UCSD-AML1 (cell line): ENCODE measurements at regions not wholly inside any gene's neighbourhood (a gene's known extent, or its start where the extent isn't known, plus 50 kb on each side); places are given as distances from the start of the nearest gene placed in this dataset.
"Not testable (repeated sequence)": the region's sequence is repeated elsewhere in the genome, so short reads cannot be mapped to it uniquely, and the experiment has no call there.

Experiments used
- DNase-seq: peaks from one replicate; lab custom pipeline; 2025; ENCODE audit not compliant: unreplicated experiment; lab: John Stamatoyannopoulos, UW

DNA sequence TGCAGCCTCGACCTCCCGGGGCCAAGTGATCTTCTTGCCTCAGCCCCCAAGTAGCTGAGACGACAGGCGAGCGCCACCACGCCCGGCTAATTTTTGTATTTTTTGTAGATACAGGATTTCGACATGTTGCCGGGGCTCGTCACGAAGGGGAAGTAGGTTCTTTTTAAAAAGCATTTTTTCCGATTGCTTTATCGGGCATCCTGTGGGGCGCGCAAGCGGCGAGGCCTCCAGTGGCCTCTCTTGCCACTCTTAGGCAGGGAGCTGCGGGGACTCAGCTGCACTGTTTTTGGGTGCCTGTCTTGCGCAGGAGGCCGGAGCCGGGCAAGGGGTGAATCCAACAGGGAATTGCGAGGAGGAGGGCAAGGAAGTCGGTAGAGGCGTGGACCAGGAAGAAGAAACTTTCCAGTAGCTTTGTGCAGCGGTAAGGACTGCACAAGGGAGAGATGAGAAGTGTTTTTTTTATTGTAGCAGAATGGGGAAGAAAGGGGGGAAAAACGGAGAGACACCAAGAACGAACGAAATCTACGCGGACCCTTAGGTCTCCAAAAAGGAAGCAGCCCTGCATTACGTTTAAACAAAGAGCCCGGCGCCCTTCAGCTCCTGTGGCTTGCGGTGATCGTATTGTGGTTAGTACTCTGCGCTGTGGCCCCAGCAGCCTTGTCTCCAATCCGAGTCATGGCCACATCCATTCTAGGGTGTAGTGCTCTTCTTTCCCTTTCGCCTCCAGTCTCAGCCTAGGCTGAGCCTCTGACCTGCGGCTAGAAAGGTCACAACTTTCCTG, 164.8 kb downstream of the PPIAL4G start:
- peak; percentile 69 for DNase-seq

DNA sequence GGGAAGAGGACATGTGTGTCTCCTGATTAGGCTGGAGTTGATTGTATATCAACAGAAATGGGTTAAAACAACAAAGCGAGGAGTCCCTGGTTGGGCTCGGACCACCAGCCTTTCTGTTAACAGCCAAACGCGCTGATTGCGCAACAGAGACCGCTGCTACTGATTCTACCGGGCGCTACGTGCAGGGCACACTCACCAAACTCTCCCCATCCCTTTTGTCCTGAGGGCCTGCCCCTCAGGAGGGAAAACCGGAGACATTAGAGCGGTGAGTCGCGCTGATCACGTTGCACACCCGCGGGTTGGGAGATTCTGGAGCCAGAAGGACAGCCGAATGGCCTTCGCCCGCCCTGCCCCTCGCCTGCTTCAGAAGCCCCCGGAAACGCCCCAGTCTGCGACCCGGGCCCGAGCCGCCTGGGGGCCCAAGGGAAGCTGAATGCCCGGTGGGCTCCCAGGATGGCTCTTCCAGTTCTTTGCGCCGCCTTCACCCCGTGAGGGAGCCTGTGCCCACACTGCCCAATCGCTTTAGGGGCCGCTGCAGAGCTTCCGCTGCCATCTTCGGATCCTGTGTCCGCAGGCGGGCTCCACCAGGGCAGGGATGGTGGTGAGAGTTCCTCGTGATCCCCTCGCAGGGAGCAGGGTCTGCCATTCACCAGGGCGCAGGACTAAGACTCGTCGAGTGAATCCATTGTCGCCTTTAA, 165.4 kb upstream of the NBPF11 start:
- DNase-seq, result no peak

DNA sequence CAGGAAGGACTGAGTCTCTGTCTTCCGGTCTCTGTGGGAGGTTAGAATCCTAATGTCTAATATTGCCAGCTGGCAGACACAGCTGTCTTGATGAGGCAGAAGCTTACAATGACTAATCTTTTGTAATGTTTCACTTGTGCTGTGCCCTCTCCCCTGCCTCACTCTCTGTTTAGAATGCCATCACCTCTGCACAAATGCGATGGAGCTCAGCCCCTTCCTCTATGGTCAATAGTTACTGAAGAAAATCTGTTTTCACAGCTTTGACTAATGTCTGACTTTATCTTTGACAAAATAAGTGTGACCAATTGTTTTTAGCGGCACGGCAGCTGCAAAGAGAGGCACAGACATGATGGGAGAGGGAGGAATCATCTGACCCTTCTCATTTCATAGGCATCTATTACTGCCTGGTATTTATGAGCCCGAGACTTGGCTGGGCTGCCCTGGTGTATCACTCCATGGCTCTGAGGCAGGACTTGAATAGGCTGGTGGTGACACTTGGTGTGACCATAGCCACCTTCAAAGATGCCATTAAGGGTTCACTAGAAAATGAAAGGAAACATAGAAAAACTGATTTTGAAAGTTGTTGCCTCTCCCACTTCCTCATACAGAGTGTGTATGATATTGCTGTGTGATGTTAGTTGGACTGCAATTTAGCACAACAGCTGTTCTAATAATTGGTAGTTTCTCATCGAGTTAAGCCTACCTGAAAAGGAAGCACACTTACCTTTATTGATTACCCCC, 163.2 kb upstream of the NBPF11 start:
- DNase-seq, result no peak

DNA sequence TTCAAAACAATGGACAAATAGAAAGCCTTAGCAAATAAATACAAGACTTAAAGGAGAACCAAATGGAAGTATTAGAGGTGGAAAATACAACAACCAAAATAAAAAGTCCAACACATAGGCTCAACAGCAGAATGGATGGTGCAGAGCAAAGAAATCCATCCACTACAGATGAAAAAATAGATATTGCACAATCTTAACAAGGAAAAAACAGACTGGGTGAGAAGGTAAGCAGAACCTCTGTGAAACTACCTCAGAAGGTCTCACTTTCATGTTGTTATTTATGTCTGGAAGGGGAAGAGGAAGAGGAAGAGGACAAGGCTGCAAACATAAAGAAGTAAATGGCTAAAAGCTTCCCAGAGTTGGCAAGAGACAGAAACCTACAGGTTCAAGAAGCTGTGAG, 158.7 kb upstream of the NBPF11 start:
- no peak for DNase-seq

DNA sequence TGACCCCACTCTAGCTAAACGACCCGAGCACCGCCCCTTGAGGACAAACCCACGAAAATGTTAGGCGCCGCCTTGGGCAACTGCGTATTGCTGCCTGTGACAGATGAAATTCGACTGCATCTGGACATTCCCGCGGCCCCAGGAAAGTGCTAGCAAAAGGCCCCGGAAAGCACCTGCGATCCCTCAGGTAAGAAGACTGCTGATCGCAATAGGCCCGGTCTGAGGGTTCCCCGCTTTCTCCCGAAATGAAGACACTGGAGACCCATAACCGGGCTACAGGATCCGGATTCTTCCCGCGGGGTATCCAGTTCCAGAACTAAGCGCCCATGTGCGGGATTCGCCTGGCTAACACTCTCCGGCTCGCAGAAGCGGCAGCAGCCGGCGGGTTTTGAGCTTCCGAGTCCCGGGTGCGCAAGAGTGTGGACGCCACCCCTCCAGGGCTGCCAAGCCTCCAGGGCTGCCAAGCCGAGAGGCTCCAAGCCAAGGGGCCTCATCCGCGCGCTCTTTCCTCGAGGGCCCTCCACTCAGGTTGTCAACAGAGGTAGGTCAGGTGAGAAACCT, 157.9 kb upstream of the NBPF11 start:
- no peak for DNase-seq

DNA sequence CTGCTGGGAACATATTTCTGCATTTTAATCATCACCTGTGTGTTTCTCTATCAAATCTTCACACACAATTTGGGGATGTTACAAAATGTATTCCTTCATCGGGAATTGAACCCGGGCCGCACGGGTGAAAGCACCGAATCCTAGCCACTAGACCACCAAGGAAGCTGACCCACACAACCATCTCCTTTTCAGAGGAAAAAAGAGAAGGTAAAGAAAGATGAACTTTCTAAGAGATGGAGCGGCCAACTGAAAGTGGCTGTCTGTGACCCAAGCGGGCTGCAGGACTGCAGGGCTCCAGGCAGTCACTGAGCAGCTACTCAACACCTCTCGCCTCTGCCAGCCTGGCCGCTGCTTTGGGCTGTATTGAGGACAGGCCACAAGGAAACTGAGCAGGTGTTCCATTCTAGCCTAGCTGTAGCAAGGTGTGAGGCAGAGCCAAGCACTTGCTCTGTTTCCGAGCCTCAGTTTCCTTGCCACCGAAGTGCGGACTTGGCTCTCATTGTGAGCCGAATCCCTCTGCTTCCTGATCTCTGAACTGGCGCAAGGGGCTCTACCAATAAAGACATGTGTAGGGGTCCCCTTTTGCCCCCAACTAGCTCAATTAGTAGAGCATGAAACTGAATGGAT, 156.9 kb upstream of the NBPF11 start:
- no peak for DNase-seq

DNA sequence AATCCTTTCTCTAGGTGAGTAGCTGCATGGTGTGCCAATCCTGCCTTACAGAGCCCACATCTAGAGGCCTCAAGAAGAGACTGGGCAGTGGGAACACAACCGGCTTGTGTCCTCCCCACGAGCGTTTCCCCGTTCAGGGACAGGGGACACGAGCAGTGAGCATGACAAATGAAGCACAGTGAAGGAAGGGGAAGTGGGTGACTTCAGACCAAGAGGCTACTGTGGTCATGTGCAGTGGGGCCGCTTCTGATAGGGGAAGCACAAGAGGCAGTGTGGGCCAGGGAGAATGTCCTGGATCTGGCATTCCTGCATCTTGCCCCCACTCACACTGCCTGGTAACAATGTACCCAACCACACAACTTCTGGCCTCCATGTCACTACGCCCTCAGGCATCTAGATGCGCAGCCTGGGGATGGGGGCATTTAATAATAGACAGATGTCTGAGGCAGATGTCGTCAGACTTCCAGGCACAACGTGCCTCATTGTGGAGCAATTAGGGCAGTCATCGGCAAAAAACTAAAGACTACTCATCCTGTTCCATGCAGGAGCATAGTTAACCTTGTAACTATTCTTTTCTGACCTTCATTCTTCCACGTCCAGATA, 155.6 kb upstream of the NBPF11 start:
- DNase-seq, result peak; percentile 40

DNA sequence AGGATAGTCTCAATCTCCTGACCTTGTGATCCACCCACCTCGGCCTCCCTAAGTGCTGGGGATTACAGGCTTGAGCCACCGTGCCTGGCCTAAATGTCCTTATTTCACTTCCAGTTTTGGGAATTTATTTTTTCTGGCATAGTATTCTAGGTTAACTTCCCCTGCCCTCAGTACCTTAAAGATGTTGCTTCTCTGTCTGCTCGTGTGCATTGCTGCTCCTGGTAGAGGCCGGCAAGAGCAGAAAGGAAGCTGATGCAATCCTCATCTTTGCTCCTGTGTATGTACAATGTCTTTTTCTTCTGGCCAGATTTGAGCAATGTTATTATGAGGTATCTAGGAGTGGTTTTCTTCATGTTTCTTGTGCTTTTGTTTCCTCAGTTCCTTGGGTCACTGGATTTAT, 152.9 kb upstream of the NBPF11 start:
- not testable (repeated sequence) for DNase-seq

DNA sequence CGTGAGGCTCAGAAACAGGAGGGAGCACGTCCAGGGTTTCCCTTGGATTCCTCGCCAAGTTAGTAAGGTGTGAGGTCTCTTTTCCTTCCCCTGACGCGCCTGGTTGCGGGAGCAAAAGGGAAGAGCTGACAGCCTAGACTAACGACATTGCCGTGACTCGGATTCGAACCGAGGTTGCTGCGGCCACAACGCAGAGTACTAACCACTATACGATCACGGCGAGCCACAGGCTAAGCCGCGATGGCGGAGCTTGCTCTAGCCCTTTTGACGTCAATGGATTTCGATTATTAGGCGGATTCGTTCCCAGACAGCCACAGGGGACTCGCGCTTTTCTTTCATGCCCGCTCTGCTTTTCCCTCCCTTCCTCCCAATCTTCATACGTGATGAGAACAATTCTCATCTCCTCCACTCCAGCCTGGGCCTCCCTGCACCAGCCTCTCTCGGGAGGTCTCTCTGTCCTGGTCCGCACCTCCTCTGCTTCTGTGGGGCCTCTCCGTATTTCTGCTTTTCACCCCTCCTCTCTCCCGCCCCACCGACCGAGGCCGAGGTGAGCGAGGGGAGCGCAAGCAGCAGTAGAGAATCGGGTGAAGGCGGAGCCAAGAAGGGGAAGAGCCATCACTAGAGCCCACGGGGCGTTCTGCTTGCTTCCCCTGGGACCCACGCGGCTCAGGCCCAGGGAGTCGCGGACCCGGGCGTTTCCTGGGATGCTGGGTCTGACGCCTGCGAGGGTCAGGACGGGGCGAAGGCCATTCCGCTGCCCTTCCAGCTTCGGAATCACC, 150.7 kb upstream of the NBPF11 start:
- not testable (repeated sequence) for DNase-seq

DNA sequence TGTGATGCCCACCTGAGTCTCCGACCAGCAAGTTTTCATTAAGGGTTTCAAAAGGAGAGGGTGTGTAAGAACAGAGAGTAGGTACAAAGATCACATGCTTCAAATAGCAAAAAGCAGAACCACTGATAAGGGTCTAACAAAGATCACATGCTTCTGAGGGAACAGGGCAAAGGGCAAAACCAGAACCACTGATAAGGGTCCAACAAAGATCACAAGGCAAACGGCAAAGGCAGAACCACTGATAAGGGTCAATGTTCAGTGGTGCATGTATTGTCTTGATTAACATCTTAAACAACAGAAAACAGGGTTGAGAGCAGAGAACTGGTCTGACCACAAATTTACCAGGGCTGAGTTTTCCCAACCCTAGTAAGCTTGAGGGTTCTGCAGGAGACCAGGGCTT, 145.8 kb upstream of the NBPF11 start:
- not testable (repeated sequence) for DNase-seq

DNA sequence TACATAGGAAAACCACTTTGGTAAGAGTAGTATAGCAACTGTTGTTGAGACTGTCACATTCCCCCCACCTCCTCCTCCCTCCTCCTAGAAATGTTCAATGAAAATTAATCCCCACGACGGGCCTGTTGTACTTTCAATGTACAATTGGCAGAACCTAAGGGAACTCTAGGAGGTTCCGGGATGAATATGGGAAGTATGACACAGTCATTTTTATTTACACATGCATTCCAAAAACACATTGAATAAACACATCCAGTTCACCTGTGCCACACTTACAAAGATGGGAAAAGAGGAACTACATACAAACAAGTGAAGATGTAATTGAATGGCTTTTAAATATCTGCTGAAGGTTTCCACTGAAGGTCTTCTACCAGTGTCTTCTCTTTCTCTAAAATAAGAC, 144.4 kb upstream of the NBPF11 start:
- DNase-seq, result no peak

DNA sequence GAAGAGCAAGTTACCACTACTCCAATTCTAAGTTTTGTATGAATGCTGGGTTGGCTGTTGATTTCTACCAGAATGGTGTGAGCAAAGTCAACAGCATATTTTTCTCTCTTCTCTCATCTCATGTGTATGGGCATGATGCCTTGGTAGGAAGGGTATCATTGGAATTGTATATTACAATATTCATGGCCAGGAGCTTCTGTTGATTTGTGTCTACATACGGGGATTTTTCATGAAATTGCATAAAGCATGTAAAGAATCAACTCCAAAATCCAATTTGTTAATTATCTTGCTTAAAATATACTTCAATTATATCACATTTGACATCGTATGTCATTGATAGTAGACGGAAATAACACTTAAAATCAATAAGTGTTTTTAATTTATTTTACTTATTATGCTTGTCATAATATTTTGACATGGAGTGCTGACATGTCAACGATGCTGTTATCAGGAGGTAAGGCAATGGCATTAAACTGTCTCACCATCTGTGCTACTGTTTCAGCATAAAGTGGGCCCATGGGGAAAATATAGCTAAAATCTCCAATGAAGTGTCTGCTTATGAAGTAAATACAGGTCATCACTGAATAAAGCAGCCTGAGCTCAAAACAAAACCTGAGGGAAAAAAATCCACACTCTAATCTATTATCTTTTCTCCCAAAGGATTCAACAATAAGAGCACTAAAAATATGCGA, 142.2 kb upstream of the NBPF11 start:
- DNase-seq, result no peak

DNA sequence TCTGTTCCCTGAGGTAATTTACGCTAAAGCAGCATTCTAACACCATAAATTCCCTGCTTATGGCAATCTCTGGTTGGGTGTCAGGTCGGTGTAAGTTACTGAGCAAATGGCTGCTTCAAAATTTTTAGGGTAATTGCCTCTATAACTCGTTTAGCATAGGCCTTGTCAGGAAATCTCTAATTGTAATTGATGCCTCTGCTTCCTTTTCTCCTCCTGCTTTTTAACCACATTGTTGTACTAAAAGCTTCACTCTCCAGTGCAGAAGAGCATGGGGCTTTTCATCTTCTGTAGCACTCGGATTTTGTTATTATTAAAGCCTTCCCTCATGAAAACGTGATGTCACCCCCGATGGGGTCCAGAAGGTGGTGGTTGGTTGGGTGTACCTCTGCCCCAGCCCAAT, 141.6 kb upstream of the NBPF11 start:
- DNase-seq, result no peak

DNA sequence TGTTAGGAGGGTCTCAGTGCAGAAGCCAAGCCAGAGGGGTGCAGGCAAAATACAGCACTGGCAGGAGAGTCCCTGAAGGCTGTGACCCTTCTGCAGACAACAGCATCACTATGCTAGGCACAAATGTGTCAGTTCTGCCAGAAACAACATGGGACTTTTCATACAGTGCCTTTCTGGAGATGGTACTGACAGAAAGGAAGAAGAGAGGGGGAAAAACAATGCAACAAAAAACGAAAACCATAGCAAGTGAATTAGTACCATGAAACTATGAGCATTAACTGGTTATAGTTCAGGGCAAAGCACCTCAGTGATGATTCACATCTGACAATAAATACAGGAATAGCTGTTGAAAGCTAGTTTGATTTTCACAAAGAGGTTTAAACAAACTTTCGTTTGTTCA, 140.8 kb upstream of the NBPF11 start:
- DNase-seq, result no peak

DNA sequence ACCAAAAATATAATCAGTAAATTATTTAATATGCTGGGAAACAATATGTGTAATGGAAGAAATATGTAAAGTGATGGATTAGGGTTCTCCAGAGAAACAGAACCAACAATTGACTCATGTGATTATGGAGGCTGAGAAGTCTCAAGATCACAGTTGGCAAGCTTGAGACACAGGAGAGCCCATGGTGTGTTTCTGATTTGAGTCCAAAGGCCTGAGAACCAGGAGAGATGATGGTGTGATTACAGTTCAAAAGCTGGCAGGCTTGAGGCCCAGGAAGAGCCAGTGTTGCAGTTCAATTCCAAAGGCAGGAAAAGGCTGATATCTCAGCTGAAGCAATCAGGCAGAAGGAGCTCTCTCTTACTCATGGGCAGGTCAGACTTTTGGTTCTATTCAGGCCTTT, 138.8 kb upstream of the NBPF11 start:
- DNase-seq, result no peak

DNA sequence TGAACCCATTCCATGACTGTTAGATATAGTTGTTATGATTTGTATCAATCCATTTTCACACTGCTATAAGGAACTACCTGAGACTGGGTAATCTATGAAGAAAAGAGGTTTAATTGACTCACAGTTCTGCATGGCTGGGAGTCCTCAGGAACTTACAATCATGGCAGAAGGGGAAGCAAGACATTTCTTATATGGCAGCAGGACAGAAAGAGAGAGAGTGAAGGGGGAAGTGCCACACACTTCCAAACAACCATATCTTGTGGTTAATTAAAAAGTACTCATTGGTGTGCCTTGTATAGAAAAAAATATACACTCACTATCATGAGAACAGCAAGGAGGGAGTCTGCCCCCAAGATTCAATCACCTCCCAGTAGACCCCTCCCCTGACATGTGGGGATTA, 137.6 kb upstream of the NBPF11 start:
- DNase-seq, result no peak

DNA sequence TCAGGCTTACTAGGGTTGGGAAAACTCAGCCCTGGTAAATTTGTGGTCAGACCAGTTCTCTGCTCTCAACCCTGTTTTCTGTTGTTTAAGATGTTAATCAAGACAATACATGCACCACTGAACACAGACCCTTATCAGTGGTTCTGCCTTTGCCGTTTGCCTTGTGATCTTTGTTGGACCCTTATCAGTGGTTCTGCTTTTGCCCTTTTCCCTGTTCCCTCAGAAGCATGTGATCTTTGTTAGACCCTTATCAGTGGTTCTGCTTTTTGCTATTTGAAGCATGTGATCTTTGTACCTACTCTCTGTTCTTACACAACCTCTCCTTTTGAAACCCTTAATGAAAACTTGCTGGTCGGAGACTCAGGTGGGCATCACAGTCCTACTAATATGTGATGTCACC, 133.9 kb upstream of the NBPF11 start:
- DNase-seq, result not testable (repeated sequence)

DNA sequence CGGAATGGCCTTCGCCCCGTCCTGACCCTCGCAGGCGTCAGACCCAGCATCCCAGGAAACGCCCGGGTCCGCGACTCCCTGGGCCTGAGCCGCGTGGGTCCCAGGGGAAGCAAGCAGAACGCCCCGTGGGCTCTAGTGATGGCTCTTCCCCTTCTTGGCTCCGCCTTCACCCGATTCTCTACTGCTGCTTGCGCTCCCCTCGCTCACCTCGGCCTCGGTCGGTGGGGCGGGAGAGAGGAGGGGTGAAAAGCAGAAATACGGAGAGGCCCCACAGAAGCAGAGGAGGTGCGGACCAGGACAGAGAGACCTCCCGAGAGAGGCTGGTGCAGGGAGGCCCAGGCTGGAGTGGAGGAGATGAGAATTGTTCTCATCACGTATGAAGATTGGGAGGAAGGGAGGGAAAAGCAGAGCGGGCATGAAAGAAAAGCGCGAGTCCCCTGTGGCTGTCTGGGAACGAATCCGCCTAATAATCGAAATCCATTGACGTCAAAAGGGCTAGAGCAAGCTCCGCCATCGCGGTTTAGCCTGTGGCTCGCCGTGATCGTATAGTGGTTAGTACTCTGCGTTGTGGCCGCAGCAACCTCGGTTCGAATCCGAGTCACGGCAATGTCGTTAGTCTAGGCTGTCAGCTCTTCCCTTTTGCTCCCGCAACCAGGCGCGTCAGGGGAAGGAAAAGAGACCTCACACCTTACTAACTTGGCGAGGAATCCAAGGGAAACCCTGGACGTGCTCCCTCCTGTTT, 128.9 kb upstream of the NBPF11 start:
- DNase-seq, result not testable (repeated sequence)
